ENCODE measurements at regions not wholly inside any gene's neighbourhood (a gene's known extent, or its start where the extent isn't known, plus 50 kb on each side); places are given as distances from the start of the nearest gene placed in this dataset.

DNA sequence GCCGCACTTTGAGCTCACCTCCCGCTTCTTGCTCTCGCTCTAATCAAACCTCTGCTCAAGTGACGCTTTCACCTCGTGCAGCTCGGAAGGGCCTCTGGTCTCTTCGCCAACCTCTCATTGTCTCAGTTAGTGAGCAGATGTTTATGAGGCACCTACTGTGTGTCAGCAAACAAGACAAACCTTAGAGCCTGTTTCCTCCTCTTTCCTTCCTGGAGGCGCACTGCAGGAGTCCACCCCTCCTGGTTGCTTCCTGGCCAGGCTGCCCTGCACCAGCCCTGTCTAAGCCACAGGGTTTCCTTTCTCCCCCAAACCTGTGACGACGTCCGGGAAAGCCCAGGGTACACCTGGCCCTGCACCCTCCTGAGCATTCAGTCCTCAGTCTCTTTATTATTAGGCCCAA is 84.2 kb downstream of the PHETA1 start:
- TF ChIP-seq, protein P1, sequence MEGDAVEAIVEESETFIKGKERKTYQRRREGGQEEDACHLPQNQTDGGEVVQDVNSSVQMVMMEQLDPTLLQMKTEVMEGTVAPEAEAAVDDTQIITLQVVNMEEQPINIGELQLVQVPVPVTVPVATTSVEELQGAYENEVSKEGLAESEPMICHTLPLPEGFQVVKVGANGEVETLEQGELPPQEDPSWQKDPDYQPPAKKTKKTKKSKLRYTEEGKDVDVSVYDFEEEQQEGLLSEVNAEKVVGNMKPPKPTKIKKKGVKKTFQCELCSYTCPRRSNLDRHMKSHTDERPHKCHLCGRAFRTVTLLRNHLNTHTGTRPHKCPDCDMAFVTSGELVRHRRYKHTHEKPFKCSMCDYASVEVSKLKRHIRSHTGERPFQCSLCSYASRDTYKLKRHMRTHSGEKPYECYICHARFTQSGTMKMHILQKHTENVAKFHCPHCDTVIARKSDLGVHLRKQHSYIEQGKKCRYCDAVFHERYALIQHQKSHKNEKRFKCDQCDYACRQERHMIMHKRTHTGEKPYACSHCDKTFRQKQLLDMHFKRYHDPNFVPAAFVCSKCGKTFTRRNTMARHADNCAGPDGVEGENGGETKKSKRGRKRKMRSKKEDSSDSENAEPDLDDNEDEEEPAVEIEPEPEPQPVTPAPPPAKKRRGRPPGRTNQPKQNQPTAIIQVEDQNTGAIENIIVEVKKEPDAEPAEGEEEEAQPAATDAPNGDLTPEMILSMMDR (IDR thresholded peaks at IDR 0.05) = no peak
- TF ChIP-seq POLR2AphosphoS5 (IDR thresholded peaks at IDR 0.05) (no peak), POLR2A (IDR thresholded peaks at IDR 0.05) (no peak)

All from breast epithelium (tissue), 3 donors.